ENCODE measurements at regions not wholly inside any gene's neighbourhood (a gene's known extent, or its start where the extent isn't known, plus 50 kb on each side); places are given as distances from the start of the nearest gene placed in this dataset.

- TF ChIP-seq ZNF462 (CRISPR knock-in tag; IDR thresholded peaks at IDR 0.05): no peak
- TF ChIP-seq POLR2AphosphoS5 (IDR thresholded peaks at IDR 0.05; ENCODE audit: low read depth): no peak
These were observed 52.5 kb upstream of the SEMA4D start (continued) for GRCh38 chr9:89550346-89550927.

DNA sequence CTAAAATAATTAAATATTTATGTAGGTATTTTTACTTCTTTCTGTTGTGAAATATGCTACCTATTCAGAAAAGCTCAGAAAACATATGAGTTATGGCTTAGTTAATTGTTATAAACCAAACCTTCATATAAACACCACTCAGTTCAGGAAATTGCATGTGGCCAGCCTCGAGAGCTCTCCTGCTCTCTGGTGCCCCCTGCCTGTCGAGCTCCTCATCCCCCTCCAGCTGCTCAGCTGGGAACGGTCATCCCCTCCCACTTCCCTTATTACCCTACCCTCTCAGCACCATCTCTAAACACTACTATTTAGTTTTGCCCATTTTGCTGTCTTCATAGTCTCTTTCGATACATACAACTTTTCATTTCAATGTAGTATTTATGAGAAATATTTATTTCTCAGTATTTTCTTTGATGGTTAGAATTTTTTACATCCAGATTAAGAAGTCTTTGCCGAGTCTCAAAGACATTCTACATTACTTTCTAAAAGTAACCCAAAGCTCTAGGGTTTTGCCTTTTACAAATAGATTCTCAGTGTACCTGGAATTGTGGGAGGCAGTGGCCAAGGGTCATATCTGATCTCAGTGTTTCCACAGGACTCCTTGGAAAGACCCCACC lies 51.2 kb upstream of the SEMA4D start:
- Histone ChIP-seq H3K9me2 (ENCODE audit: insufficient read depth) (0 out of 2 replicates have a peak, but pooled peaks cover 3% of the 10 kb centered on the region), H3K79me2 (replicated peaks; ENCODE audit: insufficient read depth) (no peaks in the 10 kb centered on the region), H3K4me1 (ENCODE audit: insufficient read depth) (peaks cover 3% of the 10 kb centered on the region; the same call in 1 of the 2 replicates), H3K27ac (ENCODE audit: low read depth) (no peak overlapping the region), H3K4me3 (no peak overlapping the region), H4K20me1 (replicated peaks; ENCODE audit: insufficient read depth) (no peaks in the 10 kb centered on the region), H3K27me3 (ENCODE audit: insufficient read depth) (no peaks in the 10 kb centered on the region), H2AFZ (no peak overlapping the region), H3F3A (replicated peaks; ENCODE audit: low read depth) (no peaks in the 10 kb centered on the region), H3K36me3 (ENCODE audit: insufficient read depth) (no peaks in the 10 kb centered on the region), H3K4me2 (no peak overlapping the region)
- peak; percentile 85 for ATAC-seq
- Mint-ChIP-seq H3K36me3 (ENCODE audit: low read depth) (peaks cover 14% of the 10 kb centered on the region), H3K4me3 (no peak overlapping the region), H3K27me3 (ENCODE audit: insufficient read depth, low read depth, poor library complexity) (peaks cover 20% of the 10 kb centered on the region), H3K9me3 (peaks cover 15% of the 10 kb centered on the region), H3K4me1 (peaks cover 29% of the 10 kb centered on the region), H3K27ac (no peak overlapping the region)
- TF ChIP-seq CTCF (conservative IDR thresholded peaks at IDR 0.05; ENCODE audit: low read depth in 2 of 2) (peak; percentile 93 to 95), POLR2AphosphoS5 (IDR thresholded peaks at IDR 0.05; ENCODE audit: low read depth) (no peak)
- peak; percentile 81 for DNase-seq (ENCODE audit: low spot score)
